ENCODE measurements at regions not wholly inside any gene's neighbourhood (a gene's known extent, or its start where the extent isn't known, plus 50 kb on each side); places are given as distances from the start of the nearest gene placed in this dataset.

- no peaks in the 10 kb centered on the region for H3K36me3 ChIP-seq
- no peak overlapping the region for H3K27ac ChIP-seq
- no peak for DNase-seq
- TF ChIP-seq POLR2A (IDR thresholded peaks at IDR 0.05) (no peak), CTCF (IDR thresholded peaks at IDR 0.05) (no peak)
- peaks cover 0 to 4% (median 0%) of the 10 kb centered on the region in 12 donors for H3K4me1 ChIP-seq
- 63 to 75% (median 69%) methylated on average over 2 of the region's 2 CpGs for WGBS, 4 donors
- peaks cover 0 to 3% (median 0%) of the 10 kb centered on the region in 12 donors for H3K9me3 ChIP-seq
- no peak overlapping the region for H3K4me3 ChIP-seq
- H3K27me3 ChIP-seq, result no peaks in the 10 kb centered on the region
- ATAC-seq, result no peak
- intact Hi-C loops (cut with DNase I), result no loop called here
These were observed 238.4 kb upstream of the PEX5L start for GRCh38 chr3:180275176-180275575.

DNA sequence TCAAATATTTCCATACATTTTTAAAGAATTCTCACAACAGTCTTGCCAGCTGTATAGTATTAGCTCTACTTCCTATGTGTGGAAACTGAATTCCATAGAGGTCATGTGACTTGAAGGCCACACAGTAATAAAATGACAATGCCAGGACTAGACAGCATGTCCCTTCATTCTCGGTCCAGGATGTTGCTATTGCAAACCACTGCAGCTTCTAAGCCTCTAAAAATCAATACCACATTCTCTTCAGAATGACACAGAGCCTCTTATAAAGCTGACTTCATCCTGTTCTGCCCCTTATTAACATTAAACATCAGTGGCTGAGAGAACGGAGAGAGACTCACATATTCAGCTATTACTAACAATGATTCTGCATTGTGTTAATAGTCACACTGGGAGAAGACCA, 240.3 kb upstream of the PEX5L start:
- TF ChIP-seq CTCF (IDR thresholded peaks at IDR 0.05), result no peak
- TF ChIP-seq POLR2A (IDR thresholded peaks at IDR 0.05), result no peak
- intact Hi-C loops (cut with DNase I), result no loop called here
- Histone ChIP-seq H3K4me1 (peaks cover 0 to 4% (median 0%) of the 10 kb centered on the region in 12 donors), H3K27ac (no peak overlapping the region), H3K36me3 (no peaks in the 10 kb centered on the region), H3K4me3 (no peak overlapping the region), H3K9me3 (peaks cover 0 to 3% (median 0%) of the 10 kb centered on the region in 12 donors), H3K27me3 (no peaks in the 10 kb centered on the region)
- WGBS, 4 donors, result 50 to 68% (median 65%) methylated on average over 2 of the region's 2 CpGs
- no peak for ATAC-seq
- no peak for DNase-seq

GRCh38 chr3:180278583-180279188, 241.9 kb upstream of the PEX5L start:
- no peak for TF ChIP-seq POLR2A (IDR thresholded peaks at IDR 0.05)
- TF ChIP-seq CTCF (IDR thresholded peaks at IDR 0.05), result no peak
- Histone ChIP-seq H3K4me1 (peaks cover 0 to 4% (median 0%) of the 10 kb centered on the region in 12 donors), H3K36me3 (no peaks in the 10 kb centered on the region), H3K27me3 (no peaks in the 10 kb centered on the region), H3K27ac (no peak overlapping the region), H3K4me3 (no peak overlapping the region), H3K9me3 (no peaks in the 10 kb centered on the region)
- ATAC-seq (no peak), DNase-seq (no peak)
- 61 to 65% (median 63%) methylated on average over 2 of the region's 2 CpGs for WGBS, 4 donors
- intact Hi-C loops (cut with DNase I), result no loop called here

DNA sequence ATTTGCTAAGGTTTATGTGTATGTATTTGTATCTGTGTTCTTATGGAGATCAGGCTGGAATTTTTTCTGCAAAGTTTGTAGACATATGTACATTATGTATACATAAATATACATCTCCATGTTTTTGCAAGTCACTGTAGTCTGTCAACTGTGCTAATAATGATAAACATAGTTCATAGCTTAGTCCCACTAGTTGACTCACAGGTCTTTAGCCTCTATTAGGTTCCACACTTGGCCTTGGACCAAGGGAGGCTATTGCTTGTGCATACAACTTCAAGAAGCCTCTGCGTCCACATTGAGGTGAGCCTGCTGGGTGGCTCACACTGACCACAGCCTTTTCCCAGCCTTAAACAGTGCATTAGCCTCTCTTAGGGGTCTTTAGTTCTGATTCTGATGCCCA, 243.8 kb upstream of the PEX5L start:
- DNase-seq (no peak), ATAC-seq (no peak)
- Histone ChIP-seq H3K27me3 (no peaks in the 10 kb centered on the region), H3K27ac (no peak overlapping the region), H3K4me3 (no peak overlapping the region), H3K9me3 (no peaks in the 10 kb centered on the region), H3K36me3 (no peaks in the 10 kb centered on the region), H3K4me1 (peaks cover 0 to 4% (median 0%) of the 10 kb centered on the region in 12 donors)
- WGBS, 4 donors, result 74 to 100% (median 84%) methylated on average over 1 of the region's 1 CpG
- TF ChIP-seq POLR2A (IDR thresholded peaks at IDR 0.05) (no peak), CTCF (IDR thresholded peaks at IDR 0.05) (no peak)
- intact Hi-C loops (cut with DNase I), result no loop called here
